Osteocyte (in vitro differentiated cells): ENCODE measurements at regions not wholly inside any gene's neighbourhood (a gene's known extent, or its start where the extent isn't known, plus 50 kb on each side); places are given as distances from the start of the nearest gene placed in this dataset.

ENCODE experiments used
- DNase-seq: peaks from one replicate; pipeline ENCODE4 v3.0.0; 2021; ENCODE audit warnings: mixed read lengths; ENCODE audit not compliant: unreplicated experiment; ENCODE audit errors: extremely low spot score
- H3K27ac Mint-ChIP-seq: one replicate; pipeline ENCODE4 v1.8.0; 2021; ENCODE audit warnings: mild to moderate bottlenecking, mixed read lengths; ENCODE audit not compliant: unreplicated experiment
- H3K27me3 Mint-ChIP-seq: one replicate; pipeline ENCODE4 v1.8.0; 2021; ENCODE audit warnings: mixed read lengths; ENCODE audit not compliant: unreplicated experiment
- H3K36me3 Mint-ChIP-seq: one replicate; pipeline ENCODE4 v1.8.0; 2021; ENCODE audit warnings: mixed read lengths; ENCODE audit not compliant: unreplicated experiment
- H3K4me1 Mint-ChIP-seq: one replicate; pipeline ENCODE4 v1.8.0; 2021; ENCODE audit warnings: mixed read lengths; ENCODE audit not compliant: unreplicated experiment
- H3K4me3 Mint-ChIP-seq: one replicate; pipeline ENCODE4 v1.8.0; 2021; ENCODE audit warnings: mild to moderate bottlenecking, moderate library complexity, mixed read lengths; ENCODE audit not compliant: unreplicated experiment
- H3K9me3 Mint-ChIP-seq: one replicate; pipeline ENCODE4 v1.8.0; 2021; ENCODE audit warnings: mixed read lengths; ENCODE audit not compliant: unreplicated experiment
- TF ChIP-seq, protein P1 (sequence below): fragments of 200-600 bp; sonication (generic); IDR thresholded peaks from 2 replicates; pipeline ENCODE4 v1.5.0; 2021; ENCODE audit warnings: antibody characterized with exemption, mild to moderate bottlenecking, moderate library complexity

DNA sequence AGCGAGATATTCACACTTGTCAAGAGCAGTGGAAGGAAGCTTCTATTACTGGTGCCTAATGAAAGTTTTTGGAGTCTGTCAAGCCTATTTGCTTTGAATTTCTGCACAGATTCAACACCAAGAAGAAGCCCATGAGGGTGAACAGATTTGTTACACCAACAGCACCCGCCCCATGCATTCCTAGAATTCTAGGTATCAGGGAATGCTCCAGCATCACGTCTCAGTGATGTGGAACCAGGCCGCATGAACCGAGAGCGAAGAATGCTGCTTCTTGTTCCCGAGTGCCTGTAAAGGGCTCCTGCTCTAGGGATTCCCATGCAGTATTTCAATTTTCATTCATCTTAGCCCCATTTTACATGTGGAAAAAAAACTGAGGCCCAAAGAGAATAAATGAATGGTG is 69.7 kb downstream of the KCNF1 start:
- DNase-seq, result no peak
- Mint-ChIP-seq H3K36me3 (no peaks in the 10 kb centered on the region), H3K4me3 (no peak overlapping the region), H3K27ac (no peak overlapping the region), H3K9me3 (no peaks in the 10 kb centered on the region), H3K4me1 (peaks cover 3% of the 10 kb centered on the region), H3K27me3 (peaks cover 30% of the 10 kb centered on the region)
- TF ChIP-seq, protein P1, sequence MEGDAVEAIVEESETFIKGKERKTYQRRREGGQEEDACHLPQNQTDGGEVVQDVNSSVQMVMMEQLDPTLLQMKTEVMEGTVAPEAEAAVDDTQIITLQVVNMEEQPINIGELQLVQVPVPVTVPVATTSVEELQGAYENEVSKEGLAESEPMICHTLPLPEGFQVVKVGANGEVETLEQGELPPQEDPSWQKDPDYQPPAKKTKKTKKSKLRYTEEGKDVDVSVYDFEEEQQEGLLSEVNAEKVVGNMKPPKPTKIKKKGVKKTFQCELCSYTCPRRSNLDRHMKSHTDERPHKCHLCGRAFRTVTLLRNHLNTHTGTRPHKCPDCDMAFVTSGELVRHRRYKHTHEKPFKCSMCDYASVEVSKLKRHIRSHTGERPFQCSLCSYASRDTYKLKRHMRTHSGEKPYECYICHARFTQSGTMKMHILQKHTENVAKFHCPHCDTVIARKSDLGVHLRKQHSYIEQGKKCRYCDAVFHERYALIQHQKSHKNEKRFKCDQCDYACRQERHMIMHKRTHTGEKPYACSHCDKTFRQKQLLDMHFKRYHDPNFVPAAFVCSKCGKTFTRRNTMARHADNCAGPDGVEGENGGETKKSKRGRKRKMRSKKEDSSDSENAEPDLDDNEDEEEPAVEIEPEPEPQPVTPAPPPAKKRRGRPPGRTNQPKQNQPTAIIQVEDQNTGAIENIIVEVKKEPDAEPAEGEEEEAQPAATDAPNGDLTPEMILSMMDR, result no peak

DNA sequence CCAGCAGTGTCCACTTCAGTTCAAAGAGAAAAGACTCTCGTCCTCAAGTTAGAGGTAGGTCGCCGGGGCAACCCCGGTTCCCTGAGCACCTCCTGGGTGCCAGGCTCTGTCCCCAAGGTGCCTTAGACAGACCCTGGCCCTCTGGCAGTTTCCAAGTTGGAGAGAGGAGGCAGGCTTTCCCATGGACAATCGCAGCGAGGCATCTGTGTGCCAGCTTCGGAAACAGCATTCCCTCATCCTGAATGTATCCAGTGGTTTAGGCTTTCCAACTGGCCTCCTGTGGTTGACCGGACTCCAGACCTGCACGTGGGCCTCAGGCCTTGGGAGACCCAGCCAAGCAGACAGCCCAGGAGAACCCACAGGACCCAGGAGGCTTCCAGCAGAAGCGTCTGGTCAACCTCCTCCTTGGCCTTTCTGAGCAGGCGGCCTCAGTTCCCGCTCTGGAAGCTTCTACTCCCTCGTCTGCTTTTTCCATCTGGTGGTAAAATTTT is 70.3 kb downstream of the KCNF1 start:
- Mint-ChIP-seq H3K4me1 (peaks cover 2% of the 10 kb centered on the region), H3K36me3 (no peaks in the 10 kb centered on the region), H3K9me3 (no peaks in the 10 kb centered on the region), H3K4me3 (no peak overlapping the region), H3K27ac (no peak overlapping the region), H3K27me3 (peaks cover 27% of the 10 kb centered on the region)
- no peak for DNase-seq
- TF ChIP-seq, protein P1, result no peak

DNA sequence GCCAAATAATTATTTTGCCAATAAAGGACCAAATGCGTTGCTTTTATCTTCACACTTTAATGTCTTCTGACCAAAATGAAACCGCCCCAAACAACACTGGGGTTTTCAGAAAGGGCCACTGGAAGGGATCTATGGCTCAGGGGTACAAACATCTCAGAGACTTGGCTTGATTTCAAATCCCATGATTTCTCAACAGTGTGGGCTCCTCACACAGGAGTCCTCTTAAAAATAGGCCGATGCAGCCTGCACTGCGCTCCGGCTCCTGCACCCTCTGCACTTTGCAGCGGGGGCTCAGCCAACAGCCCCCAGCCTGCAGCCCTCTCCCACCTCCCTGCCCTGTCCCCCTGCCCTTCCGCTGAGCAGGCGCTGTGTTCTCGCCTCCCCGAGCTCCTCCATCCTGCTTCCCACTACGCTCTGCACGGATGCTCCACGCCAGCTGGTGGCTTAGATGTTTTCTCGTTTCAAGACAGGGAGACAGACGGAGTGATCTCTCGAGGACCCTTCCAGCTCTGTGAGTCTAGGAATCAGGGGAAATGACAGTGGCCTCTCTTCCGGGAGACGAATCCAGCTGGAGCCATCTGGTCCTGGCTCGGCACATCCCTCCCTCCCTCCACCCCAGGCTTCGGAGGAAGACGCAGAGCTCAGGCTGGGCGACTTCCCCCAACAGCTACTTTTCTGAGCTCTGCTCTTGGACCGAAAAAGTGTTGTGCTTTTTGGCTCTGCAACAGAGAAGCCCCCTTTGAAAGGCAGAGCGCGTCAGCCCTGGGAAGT is 71.4 kb downstream of the KCNF1 start:
- Mint-ChIP-seq H3K4me1 (no peaks in the 10 kb centered on the region), H3K4me3 (no peak overlapping the region), H3K27ac (no peak overlapping the region), H3K36me3 (no peaks in the 10 kb centered on the region), H3K9me3 (no peaks in the 10 kb centered on the region), H3K27me3 (peaks cover 20% of the 10 kb centered on the region)
- no peak for DNase-seq
- TF ChIP-seq, protein P1, result no peak

DNA sequence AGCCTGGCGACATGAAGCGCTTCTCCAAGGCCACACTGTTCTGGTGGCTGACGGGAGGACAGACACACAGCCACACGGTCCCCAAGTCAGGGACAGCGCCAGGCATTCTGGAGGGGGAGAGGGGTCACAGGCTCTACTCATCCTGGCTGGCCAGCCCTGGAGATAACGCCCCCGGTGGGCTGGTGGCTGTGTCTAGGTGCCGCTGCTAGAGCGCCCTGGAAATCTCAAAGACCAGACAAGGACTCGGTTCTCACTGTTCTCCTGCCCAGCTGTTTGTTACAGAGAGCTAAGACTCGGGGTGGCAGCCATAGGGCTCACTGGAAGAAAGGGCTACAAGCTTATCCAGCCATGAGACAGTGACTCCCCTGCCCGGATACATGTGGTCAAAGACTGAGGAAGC is 72.0 kb downstream of the KCNF1 start:
- Mint-ChIP-seq H3K4me3 (no peak overlapping the region), H3K4me1 (no peaks in the 10 kb centered on the region), H3K27me3 (peaks cover 18% of the 10 kb centered on the region), H3K36me3 (no peaks in the 10 kb centered on the region), H3K9me3 (no peaks in the 10 kb centered on the region), H3K27ac (no peak overlapping the region)
- no peak for DNase-seq
- TF ChIP-seq, protein P1, result no peak

DNA sequence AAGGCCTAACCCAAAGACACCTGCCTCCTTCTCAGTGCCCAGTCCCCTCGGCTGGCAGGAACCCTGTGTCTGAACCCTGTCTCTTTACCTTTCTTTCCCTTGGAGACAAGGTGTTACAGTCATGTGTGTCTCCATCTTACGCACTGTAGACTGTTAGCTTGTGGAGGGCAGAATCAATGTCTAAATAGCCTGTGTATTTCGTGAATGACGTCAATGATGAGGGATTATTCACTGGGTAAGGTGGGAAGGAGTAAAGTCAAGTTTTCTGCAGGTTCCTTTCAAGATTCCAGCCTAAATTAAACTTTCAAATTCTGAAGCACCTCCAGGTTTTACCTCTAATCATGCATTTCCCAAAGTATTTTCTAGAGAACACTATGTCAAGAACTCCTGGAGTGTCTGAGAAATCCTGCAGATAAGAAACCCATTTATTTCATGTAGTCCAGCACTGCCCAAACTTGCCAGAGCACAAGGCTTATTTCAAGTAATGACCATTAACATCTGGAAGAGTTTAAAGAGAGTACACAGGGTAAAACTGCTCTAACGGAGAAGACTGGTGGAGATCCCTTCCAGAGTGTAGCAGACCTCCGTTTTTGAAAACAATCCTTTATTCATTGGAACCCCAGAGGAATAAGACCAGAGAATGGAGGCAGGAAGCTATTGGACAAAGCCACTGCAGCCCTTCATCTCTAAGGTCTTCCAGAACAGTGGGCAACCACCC is 72.8 kb downstream of the KCNF1 start:
- Mint-ChIP-seq H3K27me3 (peaks cover 15% of the 10 kb centered on the region), H3K36me3 (no peaks in the 10 kb centered on the region), H3K4me3 (no peak overlapping the region), H3K9me3 (no peaks in the 10 kb centered on the region), H3K4me1 (no peaks in the 10 kb centered on the region), H3K27ac (no peak overlapping the region)
- TF ChIP-seq, protein P1, result no peak
- no peak for DNase-seq
